Adrenal gland (tissue), 5 donors: ENCODE measurements at regions not wholly inside any gene's neighbourhood (a gene's known extent, or its start where the extent isn't known, plus 50 kb on each side); places are given as distances from the start of the nearest gene placed in this dataset.

Experiments used
- POLR2A ChIP-seq, 2 donors: fragments of 450-650 bp; IDR thresholded peaks; one replicate each; pipeline ENCODE4 v1.6.1; 2017; ENCODE audit warnings: antibody characterized with exemption in 2 of 2, mild to moderate bottlenecking in 2 of 2, moderate library complexity in 1 of 2
- TF ChIP-seq, protein P1 (sequence below), 6 experiments: fragments of 450-650 bp in 4 of 6; fragments of 200-600 bp in 2 of 6; sonication (generic) in 1 of 6; IDR thresholded peaks; 1 replicate in 5 of 6; 2 replicates in 1 of 6; pipeline versions ENCODE4 v1.5.1 to v1.8.0; 2016 to 2021; ENCODE audit warnings: antibody characterized with exemption in 6 of 6, mild to moderate bottlenecking in 2 of 6, moderate library complexity in 1 of 6
- donor health status: DM: no; HTN: no; CAD: no.

DNA sequence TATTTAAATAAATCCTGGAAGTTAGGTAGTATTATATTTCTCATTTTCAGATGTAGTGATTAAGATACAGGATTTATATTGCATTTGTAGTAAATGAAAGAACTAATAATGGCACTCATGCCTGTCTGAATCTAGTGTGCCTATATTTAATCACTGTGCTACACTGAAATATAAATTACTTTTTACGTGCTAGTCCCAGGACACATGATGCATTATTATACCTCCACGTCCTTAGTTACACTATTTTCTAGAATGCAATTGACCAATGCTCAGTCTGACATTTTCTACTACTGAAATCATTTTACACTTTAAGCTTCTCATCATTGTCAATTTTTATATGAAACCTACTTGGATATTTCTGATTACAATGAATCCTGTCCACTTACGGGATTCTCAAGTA, 80.9 kb upstream of the TMEFF2 start:
- no peak for TF ChIP-seq POLR2A (IDR thresholded peaks at IDR 0.05)
- TF ChIP-seq, protein P1, sequence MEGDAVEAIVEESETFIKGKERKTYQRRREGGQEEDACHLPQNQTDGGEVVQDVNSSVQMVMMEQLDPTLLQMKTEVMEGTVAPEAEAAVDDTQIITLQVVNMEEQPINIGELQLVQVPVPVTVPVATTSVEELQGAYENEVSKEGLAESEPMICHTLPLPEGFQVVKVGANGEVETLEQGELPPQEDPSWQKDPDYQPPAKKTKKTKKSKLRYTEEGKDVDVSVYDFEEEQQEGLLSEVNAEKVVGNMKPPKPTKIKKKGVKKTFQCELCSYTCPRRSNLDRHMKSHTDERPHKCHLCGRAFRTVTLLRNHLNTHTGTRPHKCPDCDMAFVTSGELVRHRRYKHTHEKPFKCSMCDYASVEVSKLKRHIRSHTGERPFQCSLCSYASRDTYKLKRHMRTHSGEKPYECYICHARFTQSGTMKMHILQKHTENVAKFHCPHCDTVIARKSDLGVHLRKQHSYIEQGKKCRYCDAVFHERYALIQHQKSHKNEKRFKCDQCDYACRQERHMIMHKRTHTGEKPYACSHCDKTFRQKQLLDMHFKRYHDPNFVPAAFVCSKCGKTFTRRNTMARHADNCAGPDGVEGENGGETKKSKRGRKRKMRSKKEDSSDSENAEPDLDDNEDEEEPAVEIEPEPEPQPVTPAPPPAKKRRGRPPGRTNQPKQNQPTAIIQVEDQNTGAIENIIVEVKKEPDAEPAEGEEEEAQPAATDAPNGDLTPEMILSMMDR (IDR thresholded peaks at IDR 0.05), result no peak
